Astrocyte (in vitro differentiated cells and primary cell): ENCODE measurements at regions not wholly inside any gene's neighbourhood (a gene's known extent, or its start where the extent isn't known, plus 50 kb on each side); places are given as distances from the start of the nearest gene placed in this dataset.

Experiments used
- EZH2 ChIP-seq: IDR thresholded peaks from 2 replicates; pipeline ENCODE4 v1.6.1; 2012; ENCODE audit warnings: mild to moderate bottlenecking, low read length, inconsistent platforms; ENCODE audit not compliant: insufficient read depth
- TF ChIP-seq, protein P1 (sequence below): IDR thresholded peaks from 2 replicates; pipeline ENCODE4 v1.5.1; 2011; ENCODE audit warnings: low read depth, mild to moderate bottlenecking, inconsistent platforms, low read length, moderate library complexity; ENCODE audit not compliant: insufficient read depth

DNA sequence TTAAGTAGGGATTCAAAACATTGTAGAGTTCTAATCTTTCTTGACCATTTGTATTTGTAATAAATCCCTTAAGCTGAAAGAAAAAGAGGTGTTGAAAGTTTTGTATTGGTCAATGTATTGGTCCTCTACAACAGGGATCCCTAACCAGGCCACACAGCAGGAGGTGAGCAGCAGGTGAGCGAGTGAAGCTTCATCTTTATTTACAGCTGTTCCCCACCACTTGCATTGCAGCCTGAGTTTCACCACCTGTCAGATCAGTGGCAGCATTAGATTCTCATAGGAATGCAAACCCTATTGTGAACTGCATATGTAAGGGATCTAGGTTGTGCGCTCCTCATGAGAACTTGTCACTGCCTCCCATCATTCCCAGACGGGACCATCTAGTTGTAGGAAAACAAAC lies 715.7 kb upstream of the NXPH2 start:
- TF ChIP-seq, protein P1, sequence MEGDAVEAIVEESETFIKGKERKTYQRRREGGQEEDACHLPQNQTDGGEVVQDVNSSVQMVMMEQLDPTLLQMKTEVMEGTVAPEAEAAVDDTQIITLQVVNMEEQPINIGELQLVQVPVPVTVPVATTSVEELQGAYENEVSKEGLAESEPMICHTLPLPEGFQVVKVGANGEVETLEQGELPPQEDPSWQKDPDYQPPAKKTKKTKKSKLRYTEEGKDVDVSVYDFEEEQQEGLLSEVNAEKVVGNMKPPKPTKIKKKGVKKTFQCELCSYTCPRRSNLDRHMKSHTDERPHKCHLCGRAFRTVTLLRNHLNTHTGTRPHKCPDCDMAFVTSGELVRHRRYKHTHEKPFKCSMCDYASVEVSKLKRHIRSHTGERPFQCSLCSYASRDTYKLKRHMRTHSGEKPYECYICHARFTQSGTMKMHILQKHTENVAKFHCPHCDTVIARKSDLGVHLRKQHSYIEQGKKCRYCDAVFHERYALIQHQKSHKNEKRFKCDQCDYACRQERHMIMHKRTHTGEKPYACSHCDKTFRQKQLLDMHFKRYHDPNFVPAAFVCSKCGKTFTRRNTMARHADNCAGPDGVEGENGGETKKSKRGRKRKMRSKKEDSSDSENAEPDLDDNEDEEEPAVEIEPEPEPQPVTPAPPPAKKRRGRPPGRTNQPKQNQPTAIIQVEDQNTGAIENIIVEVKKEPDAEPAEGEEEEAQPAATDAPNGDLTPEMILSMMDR: no peak
- TF ChIP-seq EZH2: no peak
